ENCODE measurements at regions not wholly inside any gene's neighbourhood (a gene's known extent, or its start where the extent isn't known, plus 50 kb on each side); places are given as distances from the start of the nearest gene placed in this dataset.

DNA sequence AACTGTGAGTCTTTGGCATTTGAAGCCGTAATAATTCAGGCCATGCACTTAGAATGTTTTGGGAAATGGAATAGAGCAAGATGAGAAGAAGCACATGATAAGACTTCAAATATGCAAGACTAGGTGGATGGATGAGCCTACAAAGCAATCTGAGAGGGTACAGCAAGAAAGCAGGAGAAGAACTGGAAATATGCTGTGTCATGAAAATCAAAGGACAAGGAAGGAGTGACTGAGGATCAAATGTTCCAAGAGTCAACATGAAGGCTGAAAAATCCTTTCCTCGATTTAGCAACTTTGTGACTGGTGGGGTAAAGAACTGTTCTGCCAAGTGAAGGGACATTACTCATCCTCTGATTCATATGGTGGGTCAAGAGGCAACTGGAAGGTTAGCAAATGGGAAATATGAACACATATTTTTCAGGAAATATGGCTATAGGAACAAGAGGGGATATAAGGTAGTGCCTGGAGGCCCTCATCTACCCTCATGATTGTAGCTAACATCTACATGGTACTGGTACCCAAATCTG is 803.7 kb upstream of the ARRDC4 start:
- TF ChIP-seq ARNTL (CRISPR knock-in tag; IDR thresholded peaks at IDR 0.05; ENCODE audit: borderline replicate concordance, low read depth), result no peak
- TF ChIP-seq, protein P1, sequence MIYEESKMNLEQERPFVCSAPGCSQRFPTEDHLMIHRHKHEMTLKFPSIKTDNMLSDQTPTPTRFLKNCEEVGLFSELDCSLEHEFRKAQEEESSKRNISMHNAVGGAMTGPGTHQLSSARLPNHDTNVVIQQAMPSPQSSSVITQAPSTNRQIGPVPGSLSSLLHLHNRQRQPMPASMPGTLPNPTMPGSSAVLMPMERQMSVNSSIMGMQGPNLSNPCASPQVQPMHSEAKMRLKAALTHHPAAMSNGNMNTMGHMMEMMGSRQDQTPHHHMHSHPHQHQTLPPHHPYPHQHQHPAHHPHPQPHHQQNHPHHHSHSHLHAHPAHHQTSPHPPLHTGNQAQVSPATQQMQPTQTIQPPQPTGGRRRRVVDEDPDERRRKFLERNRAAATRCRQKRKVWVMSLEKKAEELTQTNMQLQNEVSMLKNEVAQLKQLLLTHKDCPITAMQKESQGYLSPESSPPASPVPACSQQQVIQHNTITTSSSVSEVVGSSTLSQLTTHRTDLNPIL (CRISPR knock-in tag; IDR thresholded peaks at IDR 0.05; ENCODE audit: low read depth), result no peak
- no peak for TF ChIP-seq BACH2 (CRISPR knock-in tag; IDR thresholded peaks at IDR 0.05; ENCODE audit: borderline replicate concordance)

All from SK-N-SH treated with all-trans-retinoic acid at 6 μM for 48 hours (cell line).